HG03064 (cell line): ENCODE measurements at regions not wholly inside any gene's neighbourhood (a gene's known extent, or its start where the extent isn't known, plus 50 kb on each side); places are given as distances from the start of the nearest gene placed in this dataset.

ENCODE experiments used
- ATAC-seq: cut with Tn5 transposase; IDR thresholded peaks from one replicate; pipeline ENCODE4 v1.9.1; 2021; ENCODE audit warnings: low read depth; ENCODE audit not compliant: unreplicated experiment

DNA sequence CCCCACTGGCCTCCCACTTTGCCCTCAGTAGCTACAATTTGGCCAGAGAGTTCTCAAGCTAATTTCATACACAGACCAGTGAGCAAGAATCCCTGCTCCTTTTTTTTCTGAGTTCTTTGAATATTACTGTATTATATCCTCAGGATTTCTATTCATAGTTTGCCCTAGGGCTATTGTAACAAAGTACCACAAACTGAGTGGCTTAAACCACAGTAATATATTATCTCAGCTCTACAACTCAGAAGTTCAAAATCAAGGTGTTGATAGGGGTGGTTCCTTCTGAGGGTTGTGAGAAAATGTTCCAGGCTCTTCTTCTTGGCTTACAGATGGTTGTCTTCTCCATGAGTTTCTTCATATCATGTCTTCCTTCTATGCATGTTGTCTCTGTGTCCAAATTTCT is 289.4 kb upstream of the ESRRG start:
- no peak for ATAC-seq

DNA sequence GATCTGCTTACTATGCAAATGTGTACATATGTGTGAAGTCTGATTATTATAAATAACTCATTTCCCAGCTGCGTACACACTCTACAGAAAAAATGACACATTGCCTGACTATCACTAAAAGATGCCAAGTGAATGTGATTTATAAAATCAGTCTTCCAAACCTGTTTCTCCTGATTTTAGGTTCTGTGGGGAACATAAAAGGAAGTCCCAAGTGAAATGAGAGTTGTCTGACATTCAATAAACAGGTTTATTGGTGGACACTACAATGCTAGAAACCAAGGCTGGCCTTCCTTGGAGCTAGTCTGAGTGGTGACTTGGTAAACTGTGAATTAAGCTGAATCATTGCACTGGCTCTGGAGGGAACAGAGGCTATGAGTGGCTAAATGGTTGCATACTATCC is 287.9 kb upstream of the ESRRG start:
- no peak for ATAC-seq

GRCh38 chr1:217010253-217010652 is 287.0 kb upstream of the ESRRG start:
- ATAC-seq: no peak

DNA sequence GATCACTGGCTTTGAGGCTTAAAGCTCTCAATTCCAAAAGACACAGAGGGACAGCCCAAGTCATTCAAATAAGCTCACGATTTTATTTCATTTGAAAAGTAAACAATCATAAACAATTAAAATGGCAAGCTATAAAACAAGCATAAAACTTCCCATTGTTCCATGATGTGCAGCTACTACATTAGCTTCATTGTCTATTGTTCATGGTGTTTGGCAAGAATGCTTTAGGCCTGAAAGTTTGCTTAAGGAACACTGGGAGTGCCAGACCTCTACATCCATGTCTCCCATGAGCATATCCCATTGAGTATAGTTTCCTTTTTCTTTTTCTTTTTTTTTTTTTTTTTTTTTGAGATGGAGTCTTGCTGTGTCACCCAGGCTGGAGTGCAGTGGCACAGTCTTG is 286.1 kb upstream of the ESRRG start:
- no peak for ATAC-seq

- ATAC-seq: no peak
Measured at GRCh38 chr1:217004776-217005436, 281.7 kb upstream of the ESRRG start.

- ATAC-seq: no peak
Measured at GRCh38 chr1:217003355-217003754, 280.1 kb upstream of the ESRRG start.

DNA sequence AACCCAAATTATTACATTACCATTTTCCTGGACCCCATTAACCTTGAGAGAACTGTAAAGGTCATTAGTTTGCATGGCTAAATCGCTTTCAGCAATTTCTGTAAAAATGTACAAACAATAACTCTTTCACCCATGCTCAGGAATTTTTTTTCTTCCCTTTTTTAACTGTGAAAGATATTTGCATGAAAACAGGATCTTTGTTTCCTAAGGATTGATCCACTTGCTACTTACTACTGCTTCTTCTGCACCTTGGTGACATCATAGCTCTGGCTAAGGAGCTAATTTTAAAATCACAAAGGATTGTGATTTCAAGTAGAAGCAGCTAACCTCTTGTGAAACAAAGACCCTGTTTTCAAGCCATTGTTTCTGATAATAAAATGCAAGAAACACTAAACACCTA is 274.6 kb upstream of the ESRRG start:
- ATAC-seq: no peak

- no peak for ATAC-seq
Measured at GRCh38 chr1:216997069-216997468, 273.8 kb upstream of the ESRRG start.

GRCh38 chr1:216984536-216984935 is 261.3 kb upstream of the ESRRG start:
- no peak for ATAC-seq

- ATAC-seq: no peak
Measured at GRCh38 chr1:216983823-216984222, 260.6 kb upstream of the ESRRG start.

- no peak for ATAC-seq
Measured at GRCh38 chr1:216961516-216961915, 238.3 kb upstream of the ESRRG start.

DNA sequence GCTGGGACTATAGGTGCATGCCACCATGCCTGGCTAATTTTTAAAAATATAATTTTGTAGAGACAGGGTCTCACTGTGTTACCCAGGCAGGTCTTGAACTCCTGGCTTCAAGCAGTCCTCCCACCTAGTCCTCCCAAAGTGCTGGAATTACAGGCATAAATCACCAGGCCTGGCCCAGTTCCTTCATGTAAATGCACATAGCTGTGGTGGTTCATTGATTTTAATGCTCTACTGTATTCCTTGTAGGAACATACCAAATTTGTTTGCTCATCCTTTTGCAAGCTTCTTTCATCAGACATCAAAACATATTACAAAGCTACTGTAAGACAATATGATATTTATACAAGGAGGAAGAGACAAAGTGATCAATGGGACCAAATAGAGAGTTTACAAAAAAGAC is 237.5 kb upstream of the ESRRG start:
- ATAC-seq: no peak

- ATAC-seq: no peak
Measured at GRCh38 chr1:216958569-216958968, 235.3 kb upstream of the ESRRG start.

GRCh38 chr1:216953495-216953894 is 230.3 kb upstream of the ESRRG start:
- no peak for ATAC-seq

DNA sequence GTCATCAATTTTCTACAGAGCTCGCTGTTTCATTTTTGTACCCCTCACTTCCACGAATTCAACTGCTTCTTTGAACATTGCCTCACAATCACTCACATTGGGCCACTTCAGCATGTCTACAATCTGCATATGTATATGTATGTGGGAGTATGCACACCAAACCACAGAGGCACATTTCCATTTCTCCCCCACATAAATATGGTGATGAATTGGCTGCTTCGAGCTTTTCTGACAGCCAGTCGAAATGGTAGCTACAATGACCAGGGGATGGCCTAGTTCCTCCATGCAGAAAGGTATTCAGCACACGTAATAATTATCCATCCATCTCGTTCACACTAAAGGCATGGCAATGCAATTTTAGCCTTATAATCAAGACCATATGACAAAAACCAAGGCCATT is 229.6 kb upstream of the ESRRG start:
- ATAC-seq: no peak

DNA sequence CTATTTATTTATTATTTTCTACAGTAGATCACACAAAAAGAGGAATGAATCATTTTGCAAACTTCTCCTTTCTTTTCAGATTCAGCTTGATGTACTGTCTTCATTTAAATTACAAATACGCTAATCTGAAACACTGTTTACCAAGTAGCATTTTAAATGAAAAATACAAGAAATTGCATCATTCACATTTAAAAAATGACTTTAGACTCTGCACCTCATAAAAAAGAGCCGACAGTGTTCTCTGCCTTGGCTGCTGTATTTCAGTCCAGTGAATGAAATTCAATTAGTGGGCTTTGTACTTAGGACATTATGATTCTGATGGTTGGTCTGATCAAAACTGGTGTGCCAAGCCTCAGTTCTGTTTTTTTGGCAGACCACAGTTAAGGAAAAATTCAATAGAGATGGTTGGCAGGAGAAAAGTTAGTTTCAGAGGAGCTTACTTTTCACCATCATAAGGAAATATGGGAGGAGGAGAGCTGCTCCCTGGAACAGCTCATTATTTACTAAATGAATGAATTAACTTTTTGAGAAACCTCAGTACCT is 222.4 kb upstream of the ESRRG start:
- ATAC-seq: no peak

- ATAC-seq: no peak
Measured at GRCh38 chr1:216944864-216945510, 221.8 kb upstream of the ESRRG start.

GRCh38 chr1:216937491-216937890 is 214.3 kb upstream of the ESRRG start:
- no peak for ATAC-seq

DNA sequence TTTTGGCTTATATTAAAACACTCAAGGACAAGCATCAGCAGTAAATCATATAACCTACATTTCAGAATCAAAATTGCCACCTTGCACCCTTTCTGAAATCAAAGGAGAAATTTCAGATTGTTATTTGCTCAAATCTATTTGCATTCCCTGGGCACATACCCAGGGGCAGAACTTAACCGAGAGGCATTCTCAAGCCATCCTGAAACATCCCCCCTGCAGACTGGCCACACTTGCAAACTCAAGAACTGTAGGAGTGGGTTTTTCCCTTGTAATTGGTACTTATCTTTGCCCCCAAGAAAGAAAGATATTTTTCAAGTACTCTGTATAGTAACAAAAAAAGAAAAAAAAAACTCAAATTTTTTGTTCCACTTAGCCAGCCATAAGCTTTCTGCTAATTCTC is 213.6 kb upstream of the ESRRG start:
- no peak for ATAC-seq

GRCh38 chr1:216935901-216936300 is 212.7 kb upstream of the ESRRG start:
- no peak for ATAC-seq

- ATAC-seq: no peak
Measured at GRCh38 chr1:216932424-216932823, 209.2 kb upstream of the ESRRG start.

DNA sequence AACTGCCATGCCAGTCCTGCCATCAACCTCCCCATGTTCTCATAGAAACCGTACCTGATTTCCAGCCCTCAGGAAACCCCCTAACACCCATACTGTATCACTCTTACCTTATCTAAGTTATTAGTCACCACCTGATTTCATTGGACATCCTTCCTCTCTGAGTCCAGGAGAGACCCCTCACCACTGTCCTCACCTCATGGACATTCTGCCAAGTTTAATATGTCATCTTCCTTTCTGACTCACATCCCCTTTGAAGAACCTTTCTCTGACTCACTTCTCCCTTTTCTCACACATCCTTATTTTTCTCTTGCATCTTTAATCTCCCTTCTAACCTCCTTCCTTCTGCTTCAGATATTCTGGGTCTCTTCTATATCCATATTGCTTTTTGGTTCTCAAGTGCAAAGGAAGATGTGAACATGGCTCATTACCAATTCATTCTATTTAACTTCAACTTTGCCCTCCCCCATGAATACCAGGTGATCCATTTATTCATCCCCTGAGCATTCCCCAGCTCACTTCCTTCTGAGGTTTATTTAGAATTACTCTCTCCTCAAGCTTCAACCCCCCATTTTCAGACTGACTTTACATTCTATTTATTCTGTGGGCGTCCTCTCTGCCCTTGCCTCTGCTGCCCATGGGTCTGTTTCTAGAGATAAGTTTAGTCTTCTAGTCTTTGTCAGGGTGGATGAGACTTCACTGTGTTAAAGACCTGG is 206.8 kb upstream of the ESRRG start:
- ATAC-seq: no peak
